Hematopoietic multipotent progenitor cell (in vitro differentiated cells): ENCODE measurements at regions not wholly inside any gene's neighbourhood (a gene's known extent, or its start where the extent isn't known, plus 50 kb on each side); places are given as distances from the start of the nearest gene placed in this dataset.

Experiments
- DNase-seq, 3 donors: peaks; one replicate each; pipeline ENCODE4 v3.0.0-alpha.2; 2011 to 2015; ENCODE audit warnings: low read depth in 2 of 3, low spot score in 2 of 3

- DNase-seq = peak in 2 of 3 donors; percentile 28 to 61
Observed at GRCh38 chr2:66717218-66717905, 282.4 kb downstream of the MEIS1 start.

- DNase-seq = no peak
Observed at GRCh38 chr2:66717973-66718372, 283.0 kb downstream of the MEIS1 start.

GRCh38 chr2:66721776-66722175 lies 286.9 kb downstream of the MEIS1 start:
- DNase-seq = no peak

- no peak for DNase-seq
Observed at GRCh38 chr2:66724241-66724640, 289.3 kb downstream of the MEIS1 start.

GRCh38 chr2:66729416-66730330 lies 294.7 kb downstream of the MEIS1 start:
- no peak for DNase-seq

GRCh38 chr2:66730441-66730840 lies 295.5 kb downstream of the MEIS1 start:
- no peak for DNase-seq

GRCh38 chr2:66733364-66733999 lies 298.6 kb downstream of the MEIS1 start:
- DNase-seq = no peak

GRCh38 chr2:66748939-66749338 lies 314.0 kb downstream of the MEIS1 start:
- DNase-seq = peak in 2 of 3 donors; percentile 35 to 87

GRCh38 chr2:66749566-66749965 lies 314.6 kb downstream of the MEIS1 start:
- DNase-seq = no peak

- no peak for DNase-seq
Observed at GRCh38 chr2:66753257-66753656, 318.3 kb downstream of the MEIS1 start.

GRCh38 chr2:66753660-66754059 lies 318.7 kb downstream of the MEIS1 start:
- DNase-seq = no peak

GRCh38 chr2:66755974-66756373 lies 321.0 kb downstream of the MEIS1 start:
- no peak for DNase-seq

- DNase-seq = no peak
Observed at GRCh38 chr2:66761826-66762225, 326.9 kb downstream of the MEIS1 start.

- DNase-seq = no peak
Observed at GRCh38 chr2:66762761-66763160, 327.8 kb downstream of the MEIS1 start.

GRCh38 chr2:66766582-66766981 lies 331.7 kb downstream of the MEIS1 start:
- no peak for DNase-seq

GRCh38 chr2:66771359-66771976 lies 336.5 kb downstream of the MEIS1 start:
- DNase-seq = no peak

- no peak for DNase-seq
Observed at GRCh38 chr2:66772618-66773017, 337.7 kb downstream of the MEIS1 start.

GRCh38 chr2:66775730-66776422 lies 341.0 kb downstream of the MEIS1 start:
- no peak for DNase-seq

GRCh38 chr2:66781804-66782203 lies 346.9 kb downstream of the MEIS1 start:
- no peak for DNase-seq

- DNase-seq = no peak
Observed at GRCh38 chr2:66782780-66783361, 347.9 kb downstream of the MEIS1 start.
